WTC11 (cell line): ENCODE measurements at regions not wholly inside any gene's neighbourhood (a gene's known extent, or its start where the extent isn't known, plus 50 kb on each side); places are given as distances from the start of the nearest gene placed in this dataset.

Source experiments
- CTCF ChIP-seq: fragments of 200-600 bp; IDR thresholded peaks from 2 replicates; pipeline ENCODE4 v1.8.0; 2022; ENCODE audit warnings: antibody characterized with exemption
- TEAD1 ChIP-seq: sonication (generic); formaldehyde crosslinking; IDR thresholded peaks from 2 replicates; pipeline ENCODE4 v1.8.0; 2022; ENCODE audit warnings: mild to moderate bottlenecking, missing genetic modification reagents

- no peak for TF ChIP-seq CTCF
- TF ChIP-seq TEAD1: no peak
Measured at GRCh38 chr4:178010596-178010995, 568.4 kb upstream of the AGA start.
